Astrocyte of the hippocampus (primary cell): ENCODE measurements at regions not wholly inside any gene's neighbourhood (a gene's known extent, or its start where the extent isn't known, plus 50 kb on each side); places are given as distances from the start of the nearest gene placed in this dataset.

ENCODE experiments used
- DNase-seq: peaks from one replicate; pipeline ENCODE4 v3.0.0; 2011; ENCODE audit warnings: low read depth, low spot score

- DNase-seq, result no peak
Measured at GRCh38 chr3:146658841-146659240, 53.7 kb upstream of the PLSCR5 start.

- DNase-seq, result no peak
Measured at GRCh38 chr3:146655333-146655996, 50.3 kb upstream of the PLSCR5 start.
